ENCODE measurements at regions not wholly inside any gene's neighbourhood (a gene's known extent, or its start where the extent isn't known, plus 50 kb on each side); places are given as distances from the start of the nearest gene placed in this dataset.

- no peak overlapping the region for H3K4me3 Mint-ChIP-seq (ENCODE audit: low read depth)
- H3K27ac Mint-ChIP-seq, result no peak overlapping the region
- TF ChIP-seq, protein P1, sequence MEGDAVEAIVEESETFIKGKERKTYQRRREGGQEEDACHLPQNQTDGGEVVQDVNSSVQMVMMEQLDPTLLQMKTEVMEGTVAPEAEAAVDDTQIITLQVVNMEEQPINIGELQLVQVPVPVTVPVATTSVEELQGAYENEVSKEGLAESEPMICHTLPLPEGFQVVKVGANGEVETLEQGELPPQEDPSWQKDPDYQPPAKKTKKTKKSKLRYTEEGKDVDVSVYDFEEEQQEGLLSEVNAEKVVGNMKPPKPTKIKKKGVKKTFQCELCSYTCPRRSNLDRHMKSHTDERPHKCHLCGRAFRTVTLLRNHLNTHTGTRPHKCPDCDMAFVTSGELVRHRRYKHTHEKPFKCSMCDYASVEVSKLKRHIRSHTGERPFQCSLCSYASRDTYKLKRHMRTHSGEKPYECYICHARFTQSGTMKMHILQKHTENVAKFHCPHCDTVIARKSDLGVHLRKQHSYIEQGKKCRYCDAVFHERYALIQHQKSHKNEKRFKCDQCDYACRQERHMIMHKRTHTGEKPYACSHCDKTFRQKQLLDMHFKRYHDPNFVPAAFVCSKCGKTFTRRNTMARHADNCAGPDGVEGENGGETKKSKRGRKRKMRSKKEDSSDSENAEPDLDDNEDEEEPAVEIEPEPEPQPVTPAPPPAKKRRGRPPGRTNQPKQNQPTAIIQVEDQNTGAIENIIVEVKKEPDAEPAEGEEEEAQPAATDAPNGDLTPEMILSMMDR (IDR thresholded peaks at IDR 0.05; ENCODE audit: unreplicated experiment), result no peak
- no peaks in the 10 kb centered on the region for H3K27me3 Mint-ChIP-seq
- no peak for DNase-seq (ENCODE audit: low spot score, unreplicated experiment)
- no peaks in the 10 kb centered on the region for H3K4me1 Mint-ChIP-seq (ENCODE audit: low read depth)
- no peaks in the 10 kb centered on the region for H3K9me3 Mint-ChIP-seq (ENCODE audit: low read depth)
- H3K36me3 Mint-ChIP-seq (ENCODE audit: insufficient read depth), result no peaks in the 10 kb centered on the region
Observed at GRCh38 chr9:22332202-22332601, 114.4 kb upstream of the DMRTA1 start.

- Mint-ChIP-seq H3K27me3 (no peaks in the 10 kb centered on the region), H3K27ac (no peak overlapping the region), H3K36me3 (ENCODE audit: insufficient read depth) (no peaks in the 10 kb centered on the region), H3K9me3 (ENCODE audit: low read depth) (no peaks in the 10 kb centered on the region), H3K4me3 (ENCODE audit: low read depth) (no peak overlapping the region), H3K4me1 (ENCODE audit: low read depth) (no peaks in the 10 kb centered on the region)
- TF ChIP-seq, protein P1 (IDR thresholded peaks at IDR 0.05; ENCODE audit: unreplicated experiment), result no peak
- no peak for DNase-seq (ENCODE audit: low spot score, unreplicated experiment)
Observed at GRCh38 chr9:22337261-22337660, 109.4 kb upstream of the DMRTA1 start.

GRCh38 chr9:22342491-22343217, 104.0 kb upstream of the DMRTA1 start:
- H3K4me3 Mint-ChIP-seq (ENCODE audit: low read depth), result no peak overlapping the region
- TF ChIP-seq, protein P1 (IDR thresholded peaks at IDR 0.05; ENCODE audit: unreplicated experiment), result no peak
- peaks cover 7% of the 10 kb centered on the region for H3K4me1 Mint-ChIP-seq (ENCODE audit: low read depth)
- no peak for DNase-seq (ENCODE audit: low spot score, unreplicated experiment)
- no peaks in the 10 kb centered on the region for H3K9me3 Mint-ChIP-seq (ENCODE audit: low read depth)
- no peak overlapping the region for H3K27ac Mint-ChIP-seq
- no peaks in the 10 kb centered on the region for H3K27me3 Mint-ChIP-seq
- no peaks in the 10 kb centered on the region for H3K36me3 Mint-ChIP-seq (ENCODE audit: insufficient read depth)

- H3K9me3 Mint-ChIP-seq (ENCODE audit: low read depth), result no peaks in the 10 kb centered on the region
Observed at GRCh38 chr9:22343218-22343611, 103.4 kb upstream of the DMRTA1 start.

DNA sequence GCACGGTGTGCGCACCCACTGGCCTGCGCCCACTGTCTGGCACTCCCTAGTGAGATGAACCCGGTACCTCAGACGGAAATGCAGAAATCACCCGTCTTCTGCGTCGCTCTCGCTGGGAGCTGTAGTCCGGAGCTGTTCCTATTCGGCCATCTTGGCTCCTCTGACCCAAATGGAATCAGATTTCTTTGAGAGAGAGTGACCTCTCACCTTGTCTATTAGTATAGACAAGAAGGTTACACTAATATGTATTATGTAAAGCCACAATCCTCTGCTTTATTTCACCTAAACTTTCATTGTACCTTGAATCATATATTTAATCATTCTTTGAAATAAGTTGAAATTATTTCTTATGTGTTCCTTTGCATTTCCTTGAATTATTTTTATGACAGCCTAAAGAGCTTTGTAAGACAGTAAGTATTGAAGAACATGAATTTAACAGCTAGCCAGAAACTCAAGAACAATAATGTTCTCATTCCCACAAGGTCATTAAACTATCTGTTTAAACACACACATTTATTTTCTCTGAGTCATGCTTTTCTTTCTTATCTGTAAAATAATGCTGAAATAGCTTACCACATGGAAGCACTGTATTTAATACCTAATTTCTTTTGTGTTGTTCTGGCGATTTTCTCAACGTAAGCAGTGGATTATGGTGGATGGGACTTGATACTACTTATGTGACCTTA, 91.8 kb upstream of the DMRTA1 start:
- no peaks in the 10 kb centered on the region for H3K27me3 Mint-ChIP-seq
- H3K36me3 Mint-ChIP-seq (ENCODE audit: insufficient read depth), result peaks cover 1% of the 10 kb centered on the region
- TF ChIP-seq, protein P1 (IDR thresholded peaks at IDR 0.05; ENCODE audit: unreplicated experiment), result no peak
- H3K4me1 Mint-ChIP-seq (ENCODE audit: low read depth), result peaks cover 5% of the 10 kb centered on the region
- no peak overlapping the region for H3K4me3 Mint-ChIP-seq (ENCODE audit: low read depth)
- DNase-seq (ENCODE audit: low spot score, unreplicated experiment), result no peak
- no peak overlapping the region for H3K27ac Mint-ChIP-seq
- peaks cover 11% of the 10 kb centered on the region for H3K9me3 Mint-ChIP-seq (ENCODE audit: low read depth)

More at GRCh38 chr9:22343218-22343611, 103.4 kb upstream of the DMRTA1 start:
- peaks cover 7% of the 10 kb centered on the region for H3K4me1 Mint-ChIP-seq (ENCODE audit: low read depth)
- no peaks in the 10 kb centered on the region for H3K36me3 Mint-ChIP-seq (ENCODE audit: insufficient read depth)
- no peak overlapping the region for H3K27ac Mint-ChIP-seq
- TF ChIP-seq, protein P1 (IDR thresholded peaks at IDR 0.05; ENCODE audit: unreplicated experiment), result no peak
- no peak for DNase-seq (ENCODE audit: low spot score, unreplicated experiment)
- H3K4me3 Mint-ChIP-seq (ENCODE audit: low read depth), result no peak overlapping the region
- H3K27me3 Mint-ChIP-seq, result no peaks in the 10 kb centered on the region

All from progenitor cell of endocrine pancreas (in vitro differentiated cells).